ENCODE measurements at regions not wholly inside any gene's neighbourhood (a gene's known extent, or its start where the extent isn't known, plus 50 kb on each side); places are given as distances from the start of the nearest gene placed in this dataset.

- no CpG with 5 or more reads among the region's 6 CpGs for WGBS (ENCODE audit: extremely low coverage, insufficient read length, low lambda C conversion rate)
- Histone ChIP-seq H3K9me3 (ENCODE audit: control insufficient read depth, low read depth, low read length) (no peaks in the 10 kb centered on the region), H2AK5ac (ENCODE audit: insufficient read length, low read length) (no peak overlapping the region), H3K4ac (ENCODE audit: low read depth, low read length) (no peak overlapping the region), H4K91ac (ENCODE audit: insufficient read length, low read depth, low read length) (no peak overlapping the region), H2BK12ac (ENCODE audit: insufficient read length, low read depth, low read length) (no peak overlapping the region), H3K18ac (ENCODE audit: insufficient read length, low read depth, low read length) (no peak overlapping the region), H3K9ac (ENCODE audit: extremely low read depth, insufficient read length, low read length) (no peak overlapping the region), H3K27ac (ENCODE audit: insufficient read length, low read depth, low read length) (no peak overlapping the region), H3K4me1 (ENCODE audit: insufficient read depth, low read length) (no peaks in the 10 kb centered on the region), H4K5ac (ENCODE audit: insufficient read length, low read depth, low read length) (no peak overlapping the region), H3K23ac (ENCODE audit: insufficient read length, low read depth, low read length) (no peak overlapping the region), H3K4me2 (ENCODE audit: insufficient read depth, insufficient read length, low read length) (no peak overlapping the region), H3K56ac (ENCODE audit: insufficient read length, low read depth, low read length) (no peak overlapping the region), H3K79me2 (ENCODE audit: insufficient read depth, low read length) (no peaks in the 10 kb centered on the region), H2AFZ (ENCODE audit: low read length) (no peak overlapping the region), H3T11ph (ENCODE audit: low read length) (no peak overlapping the region), H2BK120ac (ENCODE audit: low read depth, low read length, poor library complexity, severe bottlenecking) (no peak overlapping the region), H4K20me1 (ENCODE audit: control insufficient read depth, insufficient read depth, insufficient read length) (no peaks in the 10 kb centered on the region), H3K79me1 (ENCODE audit: insufficient read depth, low read depth, low read length, poor library complexity, severe bottlenecking) (no peaks in the 10 kb centered on the region), H2BK15ac (ENCODE audit: low read depth, low read length) (no peak overlapping the region), H3K23me2 (ENCODE audit: insufficient read length, low read depth, low read length, poor library complexity, severe bottlenecking) (no peaks in the 10 kb centered on the region), H3K27me3 (ENCODE audit: insufficient read depth, low read length) (no peaks in the 10 kb centered on the region), H3K14ac (ENCODE audit: insufficient read depth, low read length) (no peak overlapping the region), H2BK20ac (ENCODE audit: low read depth, low read length, poor library complexity, severe bottlenecking) (no peak overlapping the region), H4K8ac (replicated peaks; ENCODE audit: insufficient read length, low read depth, low read length) (no peak overlapping the region), H2BK5ac (ENCODE audit: insufficient read length, low read length) (no peak overlapping the region)
- Mint-ChIP-seq H3K27me3 (ENCODE audit: low read depth) (no peaks in the 10 kb centered on the region), H3K9me3 (no peaks in the 10 kb centered on the region; a peak in 1 of 5 replicates), H3K4me3 (no peak overlapping the region), H3K4me1 (peaks cover 9 to 25% of the 10 kb centered on the region in 2 experiments), H3K36me3 (ENCODE audit: insufficient read depth in 1 of 3, low read depth in 3 of 3) (no peaks in the 10 kb centered on the region; a peak in 2 of 7 replicates), H3K27ac (peak overlapping the region in 2 of 3 experiments; percentile 4 to 33; a peak in 1 of 7 replicates)
- no peak for DNase-seq
- TF ChIP-seq, protein P1, sequence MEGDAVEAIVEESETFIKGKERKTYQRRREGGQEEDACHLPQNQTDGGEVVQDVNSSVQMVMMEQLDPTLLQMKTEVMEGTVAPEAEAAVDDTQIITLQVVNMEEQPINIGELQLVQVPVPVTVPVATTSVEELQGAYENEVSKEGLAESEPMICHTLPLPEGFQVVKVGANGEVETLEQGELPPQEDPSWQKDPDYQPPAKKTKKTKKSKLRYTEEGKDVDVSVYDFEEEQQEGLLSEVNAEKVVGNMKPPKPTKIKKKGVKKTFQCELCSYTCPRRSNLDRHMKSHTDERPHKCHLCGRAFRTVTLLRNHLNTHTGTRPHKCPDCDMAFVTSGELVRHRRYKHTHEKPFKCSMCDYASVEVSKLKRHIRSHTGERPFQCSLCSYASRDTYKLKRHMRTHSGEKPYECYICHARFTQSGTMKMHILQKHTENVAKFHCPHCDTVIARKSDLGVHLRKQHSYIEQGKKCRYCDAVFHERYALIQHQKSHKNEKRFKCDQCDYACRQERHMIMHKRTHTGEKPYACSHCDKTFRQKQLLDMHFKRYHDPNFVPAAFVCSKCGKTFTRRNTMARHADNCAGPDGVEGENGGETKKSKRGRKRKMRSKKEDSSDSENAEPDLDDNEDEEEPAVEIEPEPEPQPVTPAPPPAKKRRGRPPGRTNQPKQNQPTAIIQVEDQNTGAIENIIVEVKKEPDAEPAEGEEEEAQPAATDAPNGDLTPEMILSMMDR (conservative IDR thresholded peaks at IDR 0.05): no peak
Observed at GRCh38 chr11:70862093-70862492, 390.3 kb downstream of the SHANK2 start.
